Tibial artery (tissue), 4 donors: ENCODE measurements at regions not wholly inside any gene's neighbourhood (a gene's known extent, or its start where the extent isn't known, plus 50 kb on each side); places are given as distances from the start of the nearest gene placed in this dataset.
"Not testable (repeated sequence)": the region's sequence is repeated elsewhere in the genome, so short reads cannot be mapped to it uniquely, and the experiment has no call there.

Experiments
- DNase-seq, 2 donors: peaks; one replicate each; pipeline ENCODE4 v3.0.0-alpha.2; 2019
- H3K27ac ChIP-seq, 2 donors: fragments of 200-600 bp; sonication (generic) in 1 of 2; 1 replicate in 1 of 2; 2 replicates in 1 of 2; pipeline ENCODE4 v1.5.1; 2018 to 2019; ENCODE audit warnings: mild to moderate bottlenecking in 1 of 2
- H3K27me3 ChIP-seq, 2 donors: fragments of 200-600 bp; sonication (generic) in 1 of 2; one replicate each; pipeline versions ENCODE4 v1.5.1 to v1.6.0; 2016 to 2019
- H3K36me3 ChIP-seq, 3 donors: fragments of 200-600 bp; sonication (generic) in 2 of 3; one replicate each; pipeline ENCODE4 v1.5.1; 2016 to 2019; ENCODE audit warnings: mild to moderate bottlenecking in 2 of 3
- H3K4me1 ChIP-seq, 4 donors: fragments of 200-600 bp; sonication (generic) in 2 of 4; 1 replicate in 3 of 4; 2 replicates in 1 of 4; pipeline ENCODE4 v1.5.1; 2016 to 2019
- H3K4me3 ChIP-seq, 2 donors: fragments of 200-600 bp; sonication (generic) in 1 of 2; 1 replicate in 1 of 2; 2 replicates in 1 of 2; pipeline ENCODE4 v1.5.1; 2018 to 2019; ENCODE audit warnings: mild to moderate bottlenecking in 2 of 2
- H3K9me3 ChIP-seq, 3 donors: fragments of 200-600 bp; sonication (generic) in 1 of 3; one replicate each; pipeline ENCODE4 v1.5.1; 2016 to 2019
- CTCF ChIP-seq, 2 experiments: fragments of 200-600 bp in 1 of 2; fragments of 450-650 bp in 1 of 2; IDR thresholded peaks; one replicate each; pipeline ENCODE4 v1.5.1; 2017 to 2019; ENCODE audit warnings: antibody characterized with exemption in 2 of 2, mild to moderate bottlenecking in 1 of 2, moderate library complexity in 1 of 2
- intact Hi-C: fragments of 100-400 bp; cut with DNase I; formaldehyde crosslinking; loops from one replicate; pipeline ENCODE4 v1.15.0; 2023; ENCODE audit warnings: low total_unique reads

GRCh38 chr10:45056806-45057205 is 56.1 kb downstream of the ZNF22 start:
- H3K9me3 ChIP-seq, H3K4me3 ChIP-seq, H3K27me3 ChIP-seq, H3K36me3 ChIP-seq, H3K27ac ChIP-seq, H3K4me1 ChIP-seq, DNase-seq, intact Hi-C loops: not testable (repeated sequence)

GRCh38 chr10:45058580-45058979 is 57.9 kb downstream of the ZNF22 start:
- no peaks in the 10 kb centered on the region for H3K9me3 ChIP-seq
- DNase-seq = no peak
- no peak for TF ChIP-seq CTCF (IDR thresholded peaks at IDR 0.05)
- H3K36me3 ChIP-seq = no peaks in the 10 kb centered on the region
- H3K27me3 ChIP-seq = no peaks in the 10 kb centered on the region
- H3K27ac ChIP-seq = no peak overlapping the region
- intact Hi-C loops = no loop called here
- H3K4me1 ChIP-seq = no peaks in the 10 kb centered on the region
- no peak overlapping the region for H3K4me3 ChIP-seq

DNA sequence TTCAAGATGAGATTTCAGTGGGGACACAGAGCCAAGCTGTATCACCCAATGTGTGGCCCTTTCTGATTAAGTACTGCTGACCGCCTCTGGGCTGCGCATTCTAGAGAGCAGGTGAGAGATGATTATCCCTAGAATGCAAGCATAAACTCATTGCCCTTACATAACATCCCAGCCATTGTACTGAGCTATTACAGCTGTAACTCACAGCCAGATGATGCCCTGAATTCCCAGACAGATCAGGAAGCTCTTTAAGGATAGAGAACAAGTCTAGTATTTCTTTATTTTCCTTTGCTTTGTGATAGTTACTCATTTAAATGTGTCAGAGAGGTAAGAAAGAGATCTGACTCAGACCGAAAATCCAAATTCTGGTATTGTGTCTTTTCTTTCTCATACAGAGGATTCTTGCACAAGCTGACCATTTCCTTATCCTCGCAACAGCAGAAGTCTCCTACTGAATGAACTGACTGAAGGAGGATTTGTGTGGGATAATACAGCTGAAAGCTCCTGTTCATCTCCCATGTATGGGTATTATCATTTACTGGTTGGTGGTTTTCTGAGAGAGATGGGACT is 58.4 kb downstream of the ZNF22 start:
- Histone ChIP-seq H3K4me1 (no peaks in the 10 kb centered on the region), H3K4me3 (no peak overlapping the region), H3K27me3 (no peaks in the 10 kb centered on the region), H3K27ac (no peak overlapping the region), H3K9me3 (no peaks in the 10 kb centered on the region), H3K36me3 (no peaks in the 10 kb centered on the region)
- no peak for TF ChIP-seq CTCF (IDR thresholded peaks at IDR 0.05)
- intact Hi-C loops = no loop called here
- no peak for DNase-seq

DNA sequence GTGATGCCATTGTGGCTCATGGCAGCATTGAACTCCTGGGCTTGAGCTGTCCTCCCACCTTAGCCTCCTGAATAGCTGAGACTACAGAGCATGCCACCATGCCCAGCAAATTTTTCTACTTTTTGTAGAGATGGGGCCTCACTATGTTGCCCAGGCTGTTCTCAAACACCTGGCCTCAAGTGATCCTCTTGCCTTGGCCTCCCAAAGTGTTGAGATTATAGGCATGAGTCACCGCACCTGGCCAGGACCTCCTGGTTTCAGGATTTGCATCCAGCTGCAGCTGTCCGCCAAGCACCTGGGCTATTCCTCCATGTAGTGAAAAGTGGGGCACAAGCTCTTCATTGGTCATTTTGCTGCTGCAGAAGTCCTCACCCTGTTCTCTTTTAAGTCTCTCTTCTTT is 58.9 kb downstream of the ZNF22 start:
- TF ChIP-seq CTCF (IDR thresholded peaks at IDR 0.05) = no peak
- intact Hi-C loops = no loop called here
- Histone ChIP-seq H3K27ac (no peak overlapping the region), H3K4me3 (no peak overlapping the region), H3K36me3 (no peaks in the 10 kb centered on the region), H3K27me3 (no peaks in the 10 kb centered on the region), H3K9me3 (no peaks in the 10 kb centered on the region), H3K4me1 (no peaks in the 10 kb centered on the region)
- no peak for DNase-seq

- no peaks in the 10 kb centered on the region for H3K9me3 ChIP-seq
- H3K27me3 ChIP-seq = no peaks in the 10 kb centered on the region
- intact Hi-C loops = no loop called here
- no peaks in the 10 kb centered on the region for H3K36me3 ChIP-seq
- TF ChIP-seq CTCF (IDR thresholded peaks at IDR 0.05) = no peak
- no peak overlapping the region for H3K27ac ChIP-seq
- no peaks in the 10 kb centered on the region for H3K4me1 ChIP-seq
- H3K4me3 ChIP-seq = no peak overlapping the region
- DNase-seq = no peak
These were observed 61.3 kb downstream of the ZNF22 start for GRCh38 chr10:45061982-45062381.

GRCh38 chr10:45063591-45064231 is 63.0 kb downstream of the ZNF22 start:
- Histone ChIP-seq H3K36me3 (no peaks in the 10 kb centered on the region), H3K4me1 (no peaks in the 10 kb centered on the region), H3K27ac (no peak overlapping the region), H3K9me3 (no peaks in the 10 kb centered on the region), H3K4me3 (no peak overlapping the region), H3K27me3 (no peaks in the 10 kb centered on the region)
- no peak for DNase-seq
- TF ChIP-seq CTCF (IDR thresholded peaks at IDR 0.05) = no peak
- intact Hi-C loops = no loop called here
